ENCODE measurements at regions not wholly inside any gene's neighbourhood (a gene's known extent, or its start where the extent isn't known, plus 50 kb on each side); places are given as distances from the start of the nearest gene placed in this dataset.

GRCh38 chr6:155964544-155964943 is 508.9 kb upstream of the NOX3 start:
- no peak overlapping the region for H3K4me3 ChIP-seq (ENCODE audit: low read length)
- TF ChIP-seq SMC3 (conservative IDR thresholded peaks at IDR 0.05; ENCODE audit: poor library complexity) (no peak), MXI1 (conservative IDR thresholded peaks at IDR 0.05; ENCODE audit: poor library complexity, severe bottlenecking) (no peak), EZH2 (IDR thresholded peaks at IDR 0.05; ENCODE audit: borderline replicate concordance, insufficient read depth, low read length, poor library complexity, severe bottlenecking) (no peak), TAF1 (IDR thresholded peaks at IDR 0.05; ENCODE audit: low read depth) (no peak), EP300 (conservative IDR thresholded peaks at IDR 0.05; ENCODE audit: poor library complexity, severe bottlenecking) (no peak), CTCF (IDR thresholded peaks at IDR 0.05; ENCODE audit: poor library complexity, severe bottlenecking) (no peak), RAD21 (conservative IDR thresholded peaks at IDR 0.05) (no peak), POLR2AphosphoS5 (IDR thresholded peaks at IDR 0.05) (no peak), REST (IDR thresholded peaks at IDR 0.05; ENCODE audit: borderline replicate concordance) (no peak)

DNA sequence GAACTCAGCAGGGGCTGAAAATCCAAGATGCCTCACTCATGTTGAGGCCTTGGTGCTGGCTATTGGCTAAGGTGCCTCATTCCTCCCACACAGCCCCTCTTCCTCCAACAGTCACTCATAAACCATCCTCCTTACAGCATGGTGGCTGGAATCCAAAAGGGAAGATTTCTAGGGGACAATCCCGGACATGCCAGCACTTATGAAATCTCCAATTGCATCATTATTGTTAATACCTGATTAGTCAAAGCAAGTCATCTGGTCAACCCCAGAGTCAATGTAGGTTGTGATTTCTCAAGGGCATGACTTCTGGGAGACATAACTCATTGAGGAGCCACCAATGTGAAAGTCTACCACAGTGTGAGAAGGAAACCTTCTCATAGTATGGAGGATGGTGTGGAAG is 506.6 kb upstream of the NOX3 start:
- no peak overlapping the region for H3K4me3 ChIP-seq (ENCODE audit: low read length)
- no peaks in the 10 kb centered on the region for H3K9me3 ChIP-seq (ENCODE audit: low read length)
- H3K9ac ChIP-seq (ENCODE audit: low read length), result no peak overlapping the region
- no peaks in the 10 kb centered on the region for H3K36me3 ChIP-seq (ENCODE audit: insufficient read depth, low read length)
- H3K9me2 ChIP-seq (ENCODE audit: insufficient read depth, low read length), result no peaks in the 10 kb centered on the region
- H3K27me3 ChIP-seq (ENCODE audit: insufficient read depth, low read depth, low read length), result no peaks in the 10 kb centered on the region
- no peaks in the 10 kb centered on the region for H3K79me2 ChIP-seq (replicated peaks; ENCODE audit: insufficient read depth, low read length)
- no peaks in the 10 kb centered on the region for H4K20me1 ChIP-seq (ENCODE audit: insufficient read depth)
- no peak overlapping the region for H2AFZ ChIP-seq (ENCODE audit: low read depth, low read length)
- H3K4me2 ChIP-seq (ENCODE audit: low read length), result no peak overlapping the region
- TF ChIP-seq REST (IDR thresholded peaks at IDR 0.05; ENCODE audit: borderline replicate concordance), result no peak
- TF ChIP-seq SMC3 (conservative IDR thresholded peaks at IDR 0.05; ENCODE audit: poor library complexity), result no peak
- no peak for TF ChIP-seq EP300 (conservative IDR thresholded peaks at IDR 0.05; ENCODE audit: poor library complexity, severe bottlenecking)
- H3K27ac ChIP-seq (ENCODE audit: low read length), result no peak overlapping the region
- no peaks in the 10 kb centered on the region for H3F3A ChIP-seq (ENCODE audit: insufficient read depth, low read length, poor library complexity, severe bottlenecking)

More at GRCh38 chr6:155964544-155964943, 508.9 kb upstream of the NOX3 start:
- Histone ChIP-seq H3K27me3 (ENCODE audit: insufficient read depth, low read depth, low read length) (no peaks in the 10 kb centered on the region), H3K27ac (ENCODE audit: low read length) (peak overlapping the region; percentile 52), H3K79me2 (replicated peaks; ENCODE audit: insufficient read depth, low read length) (no peaks in the 10 kb centered on the region), H3K9me3 (ENCODE audit: low read length) (no peaks in the 10 kb centered on the region), H3K36me3 (ENCODE audit: insufficient read depth, low read length) (no peaks in the 10 kb centered on the region), H3K9ac (ENCODE audit: low read length) (peak overlapping the region; percentile 17), H4K20me1 (ENCODE audit: insufficient read depth) (no peaks in the 10 kb centered on the region), H2AFZ (ENCODE audit: low read depth, low read length) (no peak overlapping the region), H3K9me2 (ENCODE audit: insufficient read depth, low read length) (no peaks in the 10 kb centered on the region), H3F3A (ENCODE audit: insufficient read depth, low read length, poor library complexity, severe bottlenecking) (no peaks in the 10 kb centered on the region), H3K4me2 (ENCODE audit: low read length) (peak overlapping the region; percentile 10)

All from neural cell (in vitro differentiated cells).